Endodermal cell (in vitro differentiated cells): ENCODE measurements at regions not wholly inside any gene's neighbourhood (a gene's known extent, or its start where the extent isn't known, plus 50 kb on each side); places are given as distances from the start of the nearest gene placed in this dataset.
A peak's percentile ranks its signal among the peaks of the same experiment; 100 is the strongest.

Experiments
- DNase-seq: peaks from one replicate; pipeline ENCODE4 v3.0.0-alpha.2; 2017
- H3K27ac ChIP-seq: 2 replicates; pipeline ENCODE4 v1.5.1; 2013; ENCODE audit warnings: mild to moderate bottlenecking, low read depth, low read length, moderate library complexity
- H3K27me3 ChIP-seq: 2 replicates; pipeline ENCODE4 v1.6.1; 2013; ENCODE audit warnings: mild to moderate bottlenecking, low read length, moderate library complexity; ENCODE audit not compliant: insufficient read depth, control insufficient read depth, poor library complexity, severe bottlenecking
- H3K36me3 ChIP-seq: 2 replicates; pipeline ENCODE4 v1.7.0; 2013; ENCODE audit warnings: mild to moderate bottlenecking, low read length, moderate library complexity; ENCODE audit not compliant: control insufficient read depth, insufficient read depth
- H3K4me1 ChIP-seq: one replicate; pipeline ENCODE4 v1.7.0; 2013; ENCODE audit warnings: low read length; ENCODE audit not compliant: control insufficient read depth, insufficient read depth
- H3K4me3 ChIP-seq: 2 replicates; pipeline ENCODE4 v1.5.1; 2013; ENCODE audit warnings: mild to moderate bottlenecking, low read length, moderate library complexity
- H3K9ac ChIP-seq: 2 replicates; pipeline ENCODE4 v1.6.1; 2013; ENCODE audit warnings: mild to moderate bottlenecking, low read length, moderate library complexity; ENCODE audit not compliant: poor library complexity, severe bottlenecking; ENCODE audit errors: extremely low read depth
- H3K9me3 ChIP-seq: 2 replicates; pipeline ENCODE4 v1.6.1; 2013; ENCODE audit warnings: mild to moderate bottlenecking, low read length, moderate library complexity; ENCODE audit not compliant: control insufficient read depth
- H3K27ac Mint-ChIP-seq: 2 replicates; pipeline ENCODE4 v1.8.0; 2020; ENCODE audit warnings: mixed read lengths
- H3K27me3 Mint-ChIP-seq: 2 replicates; pipeline ENCODE4 v1.8.0; 2021; ENCODE audit warnings: mild to moderate bottlenecking, mixed read lengths; ENCODE audit not compliant: insufficient read depth
- H3K36me3 Mint-ChIP-seq: 2 replicates; pipeline ENCODE4 v1.8.0; 2020; ENCODE audit warnings: low read depth, mixed read lengths
- H3K4me1 Mint-ChIP-seq: 2 replicates; pipeline ENCODE4 v1.8.0; 2020; ENCODE audit warnings: mixed read lengths
- H3K4me3 Mint-ChIP-seq: 2 replicates; pipeline ENCODE4 v1.8.0; 2020; ENCODE audit warnings: mild to moderate bottlenecking, moderate library complexity, mixed read lengths
- H3K9me3 Mint-ChIP-seq: 2 replicates; pipeline ENCODE4 v1.8.0; 2020; ENCODE audit warnings: mild to moderate bottlenecking, mixed read lengths
- CTCF ChIP-seq: fragments of 200-600 bp; sonication (generic); conservative IDR thresholded peaks from 2 replicates; pipeline ENCODE4 v1.5.0; 2021; ENCODE audit warnings: antibody characterized with exemption, mild to moderate bottlenecking
- WGBS, 2 experiments: methylation state at CpG; one replicate each; pipeline versions ENCODE4 v1.1.5 to v1.1.7; 2013; ENCODE audit warnings: missing lambda C conversion rate in 2 of 2, mixed read lengths in 1 of 2; ENCODE audit not compliant: insufficient coverage in 1 of 2, insufficient read length in 1 of 2; 5-methylcytosine and 5-hydroxymethylcytosine counted together

GRCh38 chr1:68301471-68302001, 69.2 kb upstream of the WLS start:
- no peaks in the 10 kb centered on the region for H3K36me3 ChIP-seq
- no peak overlapping the region for H3K27ac ChIP-seq
- no peak overlapping the region for H3K4me3 ChIP-seq
- peaks cover 16% of the 10 kb centered on the region for H3K27me3 ChIP-seq
- H3K4me3 Mint-ChIP-seq: no peak overlapping the region
- peaks cover 49% of the 10 kb centered on the region for H3K27me3 Mint-ChIP-seq
- peaks cover 7% of the 10 kb centered on the region for H3K4me1 Mint-ChIP-seq
- peaks cover 3% of the 10 kb centered on the region for H3K4me1 ChIP-seq
- DNase-seq: no peak
- H3K27ac Mint-ChIP-seq: no peak overlapping the region
- no peak overlapping the region for H3K9ac ChIP-seq
- 60 to 85% methylated on average over 1 to 2 of the region's 2 CpGs for WGBS, 2 experiments
- TF ChIP-seq CTCF: no peak
- H3K36me3 Mint-ChIP-seq: no peaks in the 10 kb centered on the region
- no peaks in the 10 kb centered on the region for H3K9me3 ChIP-seq
- H3K9me3 Mint-ChIP-seq: no peaks in the 10 kb centered on the region

- H3K4me3 Mint-ChIP-seq: peak overlapping the region; percentile 38
- H3K4me1 ChIP-seq: peaks cover 40% of the 10 kb centered on the region
- H3K9me3 Mint-ChIP-seq: no peaks in the 10 kb centered on the region
- TF ChIP-seq CTCF: no peak
- peak; percentile 78 for DNase-seq
- no peaks in the 10 kb centered on the region for H3K9me3 ChIP-seq
- H3K4me3 ChIP-seq: peak overlapping the region; percentile 71
- H3K4me1 Mint-ChIP-seq: peaks cover 51% of the 10 kb centered on the region
- 7 to 16% methylated on average over 14 to 16 of the region's 16 CpGs for WGBS, 2 experiments
- H3K27ac Mint-ChIP-seq: peak overlapping the region; percentile 91
- H3K27ac ChIP-seq: peak overlapping the region; percentile 100
- peaks cover 85% of the 10 kb centered on the region for H3K27me3 Mint-ChIP-seq
- H3K27me3 ChIP-seq: peaks cover 27% of the 10 kb centered on the region
- H3K36me3 Mint-ChIP-seq: no peaks in the 10 kb centered on the region
- peak overlapping the region; percentile 36 for H3K9ac ChIP-seq
- no peaks in the 10 kb centered on the region for H3K36me3 ChIP-seq
Measured at GRCh38 chr1:68294367-68295066, 62.2 kb upstream of the WLS start.

DNA sequence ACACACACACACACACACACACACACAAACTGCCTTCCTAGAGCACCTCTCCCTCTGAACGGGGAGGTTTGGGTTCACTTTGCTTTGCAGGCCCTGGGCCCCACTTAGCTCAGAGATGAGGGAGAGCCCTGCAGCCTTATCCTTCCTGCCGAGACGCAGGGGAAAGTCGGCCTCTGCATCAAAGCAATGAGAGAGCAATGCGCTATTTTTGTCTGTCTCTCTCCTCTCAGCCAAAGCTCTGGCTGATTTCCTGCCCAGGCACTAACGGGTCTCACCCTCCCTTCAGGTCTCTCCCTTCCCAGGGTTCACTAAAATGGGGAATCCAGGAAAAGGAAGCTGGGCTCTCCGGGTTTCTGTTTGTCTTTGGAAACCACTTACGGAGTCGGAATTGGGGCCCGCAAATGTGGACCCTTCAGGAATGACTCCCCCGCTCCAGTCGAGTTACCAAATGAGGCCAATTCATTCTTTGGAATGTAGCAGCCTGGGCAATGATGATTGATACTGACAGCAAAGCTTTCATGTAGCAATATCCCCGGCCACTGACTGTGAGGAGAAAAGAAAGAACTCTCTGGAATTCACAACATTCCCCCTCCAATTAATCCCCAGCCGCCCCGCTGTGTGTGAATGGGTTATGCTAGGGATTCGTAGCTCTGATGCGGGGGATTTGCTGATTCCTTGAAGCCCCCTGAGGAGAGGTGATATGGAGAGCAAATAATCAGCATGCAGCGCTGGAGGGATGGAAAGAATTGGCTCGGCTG, 61.5 kb upstream of the WLS start:
- Mint-ChIP-seq H3K9me3 (no peaks in the 10 kb centered on the region), H3K4me1 (peaks cover 51% of the 10 kb centered on the region), H3K36me3 (no peaks in the 10 kb centered on the region), H3K27ac (peak overlapping the region; percentile 91), H3K4me3 (peak overlapping the region; percentile 38), H3K27me3 (peaks cover 81% of the 10 kb centered on the region)
- Histone ChIP-seq H3K27me3 (peaks cover 27% of the 10 kb centered on the region), H3K36me3 (no peaks in the 10 kb centered on the region), H3K4me1 (peaks cover 40% of the 10 kb centered on the region), H3K9ac (peak overlapping the region; percentile 82), H3K4me3 (peak overlapping the region; percentile 71), H3K27ac (peak overlapping the region; percentile 100), H3K9me3 (no peaks in the 10 kb centered on the region)
- TF ChIP-seq CTCF: no peak
- peak; percentile 98 for DNase-seq
- WGBS, 2 experiments: 0 to 1% methylated on average over 9 to 18 of the region's 19 CpGs
